22Rv1 (cell line): ENCODE measurements at regions not wholly inside any gene's neighbourhood (a gene's known extent, or its start where the extent isn't known, plus 50 kb on each side); places are given as distances from the start of the nearest gene placed in this dataset.

Experiments used
- ZFX ChIP-seq: fragments of 450-650 bp; IDR thresholded peaks from 2 replicates; pipeline ENCODE4 v1.6.1; 2017; ENCODE audit warnings: antibody characterized with exemption, borderline replicate concordance
- TF ChIP-seq, protein P1 (sequence below): fragments of 450-650 bp; IDR thresholded peaks from 2 replicates; pipeline ENCODE4 v1.5.1; 2017; ENCODE audit warnings: mild to moderate bottlenecking

DNA sequence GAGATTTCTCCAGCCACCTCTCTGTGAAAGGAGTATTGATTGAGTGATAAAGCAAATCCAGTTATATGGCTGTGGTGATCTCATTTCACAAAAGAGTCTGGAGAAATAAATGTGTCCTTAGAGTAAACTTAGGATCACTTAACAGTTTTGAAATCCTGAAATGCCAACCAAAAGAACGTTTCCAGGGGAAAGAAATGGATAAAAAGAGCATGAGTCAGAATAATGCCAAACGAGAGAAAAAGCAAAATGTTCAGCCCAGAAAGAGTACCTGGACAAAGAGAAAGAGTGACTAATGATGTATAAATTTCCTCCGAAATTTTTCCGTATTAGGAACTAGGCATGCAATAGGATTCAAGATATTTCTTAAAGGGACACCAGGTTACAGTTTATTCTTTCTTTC, 463.1 kb upstream of the CDH10 start:
- TF ChIP-seq, protein P1, sequence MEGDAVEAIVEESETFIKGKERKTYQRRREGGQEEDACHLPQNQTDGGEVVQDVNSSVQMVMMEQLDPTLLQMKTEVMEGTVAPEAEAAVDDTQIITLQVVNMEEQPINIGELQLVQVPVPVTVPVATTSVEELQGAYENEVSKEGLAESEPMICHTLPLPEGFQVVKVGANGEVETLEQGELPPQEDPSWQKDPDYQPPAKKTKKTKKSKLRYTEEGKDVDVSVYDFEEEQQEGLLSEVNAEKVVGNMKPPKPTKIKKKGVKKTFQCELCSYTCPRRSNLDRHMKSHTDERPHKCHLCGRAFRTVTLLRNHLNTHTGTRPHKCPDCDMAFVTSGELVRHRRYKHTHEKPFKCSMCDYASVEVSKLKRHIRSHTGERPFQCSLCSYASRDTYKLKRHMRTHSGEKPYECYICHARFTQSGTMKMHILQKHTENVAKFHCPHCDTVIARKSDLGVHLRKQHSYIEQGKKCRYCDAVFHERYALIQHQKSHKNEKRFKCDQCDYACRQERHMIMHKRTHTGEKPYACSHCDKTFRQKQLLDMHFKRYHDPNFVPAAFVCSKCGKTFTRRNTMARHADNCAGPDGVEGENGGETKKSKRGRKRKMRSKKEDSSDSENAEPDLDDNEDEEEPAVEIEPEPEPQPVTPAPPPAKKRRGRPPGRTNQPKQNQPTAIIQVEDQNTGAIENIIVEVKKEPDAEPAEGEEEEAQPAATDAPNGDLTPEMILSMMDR, result no peak
- no peak for TF ChIP-seq ZFX
